ENCODE measurements at regions not wholly inside any gene's neighbourhood (a gene's known extent, or its start where the extent isn't known, plus 50 kb on each side); places are given as distances from the start of the nearest gene placed in this dataset.
"Not testable (repeated sequence)": the region's sequence is repeated elsewhere in the genome, so short reads cannot be mapped to it uniquely, and the experiment has no call there.

GRCh38 chr13:65937251-65937650, 1292.9 kb downstream of the PCDH9 start:
- DNase-seq: no peak

- no peak for DNase-seq
Observed at GRCh38 chr13:65936249-65936648, 1293.9 kb downstream of the PCDH9 start.

- no peak for DNase-seq
Observed at GRCh38 chr13:65932587-65933239, 1297.4 kb downstream of the PCDH9 start.

- DNase-seq: no peak
Observed at GRCh38 chr13:65932013-65932412, 1298.1 kb downstream of the PCDH9 start.

GRCh38 chr13:65929436-65929835, 1300.7 kb downstream of the PCDH9 start:
- no peak for DNase-seq

GRCh38 chr13:65926750-65927171, 1303.4 kb downstream of the PCDH9 start:
- no peak for DNase-seq

- DNase-seq: not testable (repeated sequence)
Observed at GRCh38 chr13:65922846-65923245, 1307.3 kb downstream of the PCDH9 start.

- DNase-seq: no peak
Observed at GRCh38 chr13:65921933-65922332, 1308.2 kb downstream of the PCDH9 start.

GRCh38 chr13:65917731-65918130, 1312.4 kb downstream of the PCDH9 start:
- no peak for DNase-seq

GRCh38 chr13:65915195-65915594, 1314.9 kb downstream of the PCDH9 start:
- DNase-seq: no peak

GRCh38 chr13:65914716-65915115, 1315.4 kb downstream of the PCDH9 start:
- DNase-seq: no peak

- DNase-seq: no peak
Observed at GRCh38 chr13:65913173-65913572, 1317.0 kb downstream of the PCDH9 start.

GRCh38 chr13:65912516-65912915, 1317.6 kb downstream of the PCDH9 start:
- DNase-seq: no peak

- no peak for DNase-seq
Observed at GRCh38 chr13:65911546-65912193, 1318.5 kb downstream of the PCDH9 start.

- DNase-seq: no peak
Observed at GRCh38 chr13:65909501-65909900, 1320.6 kb downstream of the PCDH9 start.

GRCh38 chr13:65907666-65908525, 1322.2 kb downstream of the PCDH9 start:
- DNase-seq: no peak

- no peak for DNase-seq
Observed at GRCh38 chr13:65901723-65902122, 1328.4 kb downstream of the PCDH9 start.

GRCh38 chr13:65894049-65894448, 1336.1 kb downstream of the PCDH9 start:
- no peak for DNase-seq

GRCh38 chr13:65892859-65893258, 1337.3 kb downstream of the PCDH9 start:
- DNase-seq: no peak

GRCh38 chr13:65889368-65889767, 1340.8 kb downstream of the PCDH9 start:
- DNase-seq: no peak

- no peak for DNase-seq
Observed at GRCh38 chr13:65882810-65883209, 1347.3 kb downstream of the PCDH9 start.

GRCh38 chr13:65881561-65882155, 1348.5 kb downstream of the PCDH9 start:
- DNase-seq: no peak

GRCh38 chr13:65875031-65875430, 1355.1 kb downstream of the PCDH9 start:
- DNase-seq: no peak
